Putamen (tissue), 1 donor: ENCODE measurements at regions not wholly inside any gene's neighbourhood (a gene's known extent, or its start where the extent isn't known, plus 50 kb on each side); places are given as distances from the start of the nearest gene placed in this dataset.
"Not testable (repeated sequence)": the region's sequence is repeated elsewhere in the genome, so short reads cannot be mapped to it uniquely, and the experiment has no call there.

Source experiments
- DNase-seq: peaks from one replicate; pipeline ENCODE4 v3.0.0-alpha.2; 2016; ENCODE audit warnings: low spot score

DNA sequence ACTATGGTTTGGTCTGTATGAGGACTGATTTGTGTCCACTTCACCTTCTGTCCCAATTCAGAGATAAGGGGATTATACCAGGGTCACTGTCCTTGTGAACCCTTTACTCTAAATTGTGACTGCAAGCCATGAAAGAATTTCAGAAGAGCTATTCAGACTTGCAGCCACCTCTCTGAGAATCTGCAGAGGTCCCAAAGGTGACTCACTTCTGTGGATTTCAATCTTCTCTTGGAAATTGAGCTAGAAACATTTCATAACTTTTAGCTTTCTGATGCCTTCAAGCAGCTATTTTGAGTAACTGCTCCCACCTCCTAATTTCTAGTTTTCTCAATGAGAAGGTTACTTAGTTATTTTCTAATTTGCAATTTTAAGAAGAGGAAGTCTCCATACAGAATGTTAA lies 1242.4 kb upstream of the ACVR2A start:
- no peak for DNase-seq

DNA sequence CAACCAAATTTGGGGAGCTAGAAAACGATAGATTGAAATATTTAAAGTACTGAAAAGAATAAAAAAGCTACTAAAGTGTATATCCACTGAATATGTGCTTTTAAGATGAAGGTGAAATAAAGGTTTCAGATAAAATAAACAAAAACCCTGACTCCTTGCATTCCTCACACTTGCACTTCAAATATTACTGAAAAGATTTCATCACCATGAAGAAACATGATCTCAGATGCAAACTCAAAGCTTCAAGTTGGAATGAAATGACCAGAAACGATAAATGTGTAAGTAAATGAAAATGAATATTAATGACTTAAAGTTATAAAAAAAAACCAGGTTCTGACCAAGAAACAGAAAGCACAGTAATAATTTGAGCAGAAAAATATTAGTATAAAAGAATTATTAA lies 1246.0 kb upstream of the ACVR2A start:
- no peak for DNase-seq

DNA sequence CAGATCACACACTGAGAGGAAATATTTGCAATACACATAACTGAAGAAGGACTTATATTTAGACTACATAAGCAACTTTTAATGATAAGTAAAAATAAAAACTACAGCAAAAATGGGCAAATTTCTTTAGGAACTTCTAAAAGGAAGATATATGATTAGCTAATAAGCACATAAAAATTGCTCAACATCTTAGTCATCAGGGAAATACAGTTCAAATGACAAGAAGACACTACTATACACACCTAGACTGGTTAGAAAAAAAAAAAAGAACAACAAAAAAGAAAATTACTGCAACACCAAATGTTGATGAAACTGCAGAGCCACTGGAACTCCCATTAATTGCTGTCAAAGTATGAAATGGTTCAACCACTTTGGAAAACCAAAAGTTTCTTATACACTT lies 1247.5 kb upstream of the ACVR2A start:
- DNase-seq, result no peak

DNA sequence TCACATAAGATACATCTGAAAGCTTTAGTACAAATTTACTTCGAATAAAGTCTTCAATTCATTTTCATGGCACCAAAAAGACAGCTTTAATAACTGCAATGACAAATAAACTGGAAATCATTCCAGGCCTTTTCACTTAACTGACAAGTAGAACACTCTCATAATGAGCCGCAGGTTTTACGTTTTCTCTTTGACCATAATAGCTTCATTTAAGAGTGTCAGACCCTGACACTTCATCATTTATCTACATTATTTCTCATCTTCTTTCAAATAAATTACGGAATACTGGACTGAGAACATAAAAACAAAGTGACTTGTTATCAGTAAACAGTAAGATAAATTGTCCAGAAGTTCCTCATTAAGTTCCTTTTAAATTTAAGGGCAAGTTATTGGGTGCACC lies 1252.9 kb upstream of the ACVR2A start:
- no peak for DNase-seq

DNA sequence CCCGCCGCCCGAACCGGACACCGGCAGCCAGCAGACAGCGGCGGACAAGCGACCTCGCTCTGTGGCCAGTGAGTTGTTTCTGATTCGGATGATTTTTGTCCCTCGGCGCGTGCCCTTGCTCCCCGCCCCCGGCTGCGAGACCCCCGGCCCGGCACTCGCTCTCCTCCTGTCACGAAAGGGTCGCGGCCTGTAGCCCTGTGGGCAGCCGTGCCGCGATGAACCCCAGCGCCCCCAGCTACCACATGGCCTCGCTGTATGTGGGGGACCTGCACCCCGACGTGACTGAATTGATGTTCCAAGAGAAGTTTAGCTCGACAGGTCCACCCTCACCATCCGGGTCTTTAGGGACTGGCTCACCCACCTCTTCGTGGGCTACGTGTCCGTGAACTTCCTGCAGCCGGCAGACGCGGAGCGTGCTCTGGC lies 1257.5 kb upstream of the ACVR2A start:
- no peak for DNase-seq

DNA sequence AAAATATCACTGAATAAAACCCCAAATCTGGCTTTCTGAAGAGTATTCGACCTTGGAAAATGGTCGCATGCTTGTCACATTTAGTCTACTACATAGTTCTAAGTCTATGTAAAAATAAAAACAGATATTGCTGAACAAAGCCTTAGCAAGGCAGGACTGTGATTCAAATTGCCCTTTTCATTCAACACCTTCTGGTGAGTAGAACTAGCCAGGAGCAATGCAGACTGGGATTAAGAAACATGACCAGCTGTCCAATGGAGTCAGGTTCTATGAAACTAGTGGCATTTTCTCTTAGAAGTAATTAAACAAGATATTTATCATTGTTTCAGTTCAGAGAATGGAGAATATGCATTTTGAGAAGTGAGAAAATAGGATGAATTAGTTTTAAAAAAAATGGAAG lies 1260.5 kb upstream of the ACVR2A start:
- no peak for DNase-seq

DNA sequence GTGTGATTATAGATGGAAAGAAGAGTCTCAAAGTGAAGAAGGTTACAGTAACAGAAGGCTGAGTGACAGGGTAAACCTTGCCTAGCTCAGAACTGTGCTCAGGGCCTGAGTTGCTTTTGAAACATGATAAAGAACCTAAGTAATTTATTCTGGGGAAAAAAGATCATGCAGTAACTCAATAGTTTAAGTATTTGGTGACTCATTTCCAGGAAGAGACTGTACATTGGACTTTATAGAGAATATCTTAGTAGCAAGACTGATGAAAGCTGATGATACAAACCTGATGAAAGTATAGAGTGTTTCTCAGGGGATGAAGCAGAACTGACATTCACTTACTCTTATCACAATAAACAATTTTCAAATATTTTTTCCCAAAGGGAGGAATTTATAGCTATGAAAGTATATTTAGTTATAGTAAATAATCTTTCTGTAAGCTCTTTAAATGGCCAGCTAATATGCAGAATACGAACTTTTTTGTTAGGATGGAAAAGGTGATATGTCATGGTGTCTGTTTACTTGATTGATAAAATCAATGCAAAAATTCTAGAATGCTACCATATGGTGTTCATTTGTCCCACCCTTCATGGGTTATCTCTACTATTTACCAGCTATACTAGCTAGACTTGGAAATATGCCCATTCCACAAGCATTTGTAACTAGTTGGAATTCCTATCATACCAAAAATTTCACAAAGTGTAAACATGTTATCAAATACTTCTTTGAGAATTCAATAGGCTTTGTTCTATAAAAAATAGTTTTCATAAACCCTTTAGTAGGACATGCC lies 1265.5 kb upstream of the ACVR2A start:
- DNase-seq, result no peak

DNA sequence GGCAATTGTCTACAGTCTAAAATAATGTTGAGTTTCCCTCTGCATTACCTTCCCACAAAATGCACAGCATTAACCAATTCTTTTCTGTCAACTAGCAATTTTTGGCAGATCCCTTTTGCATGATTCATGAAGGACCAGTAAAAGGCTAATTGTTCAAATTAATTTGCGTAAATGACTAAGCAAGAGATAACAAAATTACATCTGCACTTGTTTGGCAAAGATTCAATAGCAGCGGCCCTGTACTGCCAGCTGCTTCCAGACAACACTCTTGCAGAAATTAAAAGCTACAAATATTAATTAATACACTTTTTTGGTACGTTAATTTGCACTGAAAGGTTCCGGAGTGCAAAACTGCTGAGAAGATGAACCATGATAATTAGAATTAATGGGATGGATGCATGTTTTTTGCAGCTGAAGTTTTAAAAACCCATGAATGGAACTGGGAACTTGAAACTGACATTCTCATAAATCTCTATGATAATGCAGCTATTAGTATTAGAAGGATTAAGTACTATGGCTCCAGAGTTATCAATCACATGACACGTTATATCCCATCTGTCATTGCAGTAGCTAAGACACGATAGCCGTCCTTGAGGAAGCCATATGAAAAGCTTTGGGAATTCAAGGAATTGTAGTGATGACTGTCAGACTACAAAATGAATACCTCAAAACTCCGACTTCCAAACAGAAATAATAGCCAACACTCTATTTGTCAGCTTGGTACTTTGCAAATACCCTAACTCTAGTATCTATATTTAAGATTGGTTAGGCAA lies 1268.3 kb upstream of the ACVR2A start:
- no peak for DNase-seq

DNA sequence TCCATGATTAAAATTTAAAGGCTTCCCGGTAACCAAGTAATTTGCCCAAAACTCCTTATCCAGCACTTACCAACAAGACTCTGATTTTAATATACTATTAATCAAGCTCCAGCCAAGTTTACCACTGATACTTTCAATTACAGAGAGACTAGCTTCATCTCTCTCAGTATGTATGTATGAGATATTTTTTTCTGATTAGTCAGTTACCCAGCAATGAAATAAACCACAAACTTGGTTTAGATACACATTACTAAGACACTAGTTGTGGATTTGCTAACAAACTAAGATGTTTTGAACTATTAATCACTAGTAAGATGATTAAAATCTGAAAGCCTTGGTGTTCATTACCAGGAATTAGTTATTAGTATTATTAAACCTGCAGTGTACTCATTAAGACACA lies 1272.2 kb upstream of the ACVR2A start:
- DNase-seq, result no peak

DNA sequence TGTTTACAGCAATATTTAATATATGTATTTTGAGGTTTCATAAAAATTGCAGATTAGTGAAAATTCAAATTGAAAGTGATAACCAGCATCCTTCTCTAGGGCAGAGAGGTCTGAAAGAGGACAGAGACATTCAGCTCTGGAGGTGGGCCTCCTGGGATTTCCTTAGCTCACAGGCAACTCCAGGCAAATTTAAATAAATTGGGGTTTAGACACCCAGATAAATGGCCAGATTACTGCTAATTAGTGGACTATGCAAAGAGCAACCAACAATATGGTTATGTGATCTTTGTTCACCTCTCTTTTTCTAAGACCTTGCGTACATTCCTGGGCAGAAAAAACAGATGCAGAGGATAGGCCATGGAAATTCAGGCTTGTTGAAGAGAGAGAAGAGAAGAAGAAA lies 1282.8 kb upstream of the ACVR2A start:
- no peak for DNase-seq

DNA sequence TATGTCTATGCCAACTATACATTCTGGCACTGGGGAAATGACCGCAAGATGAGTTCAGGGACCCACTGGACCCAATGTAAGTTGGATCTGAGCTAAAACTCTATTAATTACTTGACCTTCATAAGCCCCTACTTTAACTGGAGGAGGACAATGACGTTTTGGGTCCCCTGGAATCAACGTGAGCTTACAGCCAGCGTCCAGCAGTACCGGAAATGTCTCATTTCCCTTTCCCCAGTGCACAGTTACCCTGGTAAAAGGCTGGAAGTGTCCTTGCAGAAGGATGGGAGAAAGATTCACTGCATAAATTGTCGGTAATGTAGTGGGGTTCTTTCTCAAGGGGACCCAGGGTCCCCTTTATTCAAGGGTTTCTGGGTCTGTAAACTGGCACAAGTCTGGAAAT lies 1297.6 kb upstream of the ACVR2A start:
- DNase-seq, result no peak

DNA sequence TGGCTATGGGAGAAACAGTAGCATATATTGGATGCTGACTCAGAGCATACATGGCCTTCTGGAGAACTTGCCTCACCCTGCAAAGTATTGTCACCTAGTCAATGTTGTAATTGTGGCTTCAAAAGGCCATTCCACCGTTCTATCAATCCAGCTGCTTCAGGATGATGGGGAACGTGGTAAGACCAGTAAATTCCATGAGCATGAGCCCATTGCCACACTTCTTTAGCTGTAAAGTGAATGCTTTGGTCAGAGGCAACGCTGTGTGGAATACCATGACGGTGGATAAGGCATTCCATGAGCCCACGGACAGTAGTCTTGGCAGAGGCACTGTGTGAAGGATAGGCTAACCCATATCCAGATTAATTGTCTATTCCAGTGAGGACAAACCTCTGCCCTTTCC lies 1300.1 kb upstream of the ACVR2A start:
- DNase-seq, result no peak

DNA sequence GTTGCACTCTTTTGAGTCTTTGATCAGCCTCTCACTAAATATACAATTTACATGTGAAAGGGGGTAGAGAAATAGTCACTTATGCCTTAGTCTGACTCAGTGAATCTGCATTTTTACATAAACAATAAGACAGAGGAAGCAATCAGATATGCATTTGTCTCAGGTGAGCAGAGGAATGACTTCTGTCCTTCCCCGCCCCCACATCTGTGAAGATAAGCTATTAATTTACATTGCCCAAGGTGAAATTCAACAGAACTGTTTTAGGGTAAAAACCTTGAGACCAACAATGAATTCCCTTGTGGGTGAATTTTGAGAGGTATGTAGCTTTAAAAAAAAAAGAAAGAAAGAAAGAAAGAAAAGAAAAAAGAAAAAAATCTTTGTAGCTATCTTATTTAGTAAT lies 1302.9 kb upstream of the ACVR2A start:
- DNase-seq, result no peak

DNA sequence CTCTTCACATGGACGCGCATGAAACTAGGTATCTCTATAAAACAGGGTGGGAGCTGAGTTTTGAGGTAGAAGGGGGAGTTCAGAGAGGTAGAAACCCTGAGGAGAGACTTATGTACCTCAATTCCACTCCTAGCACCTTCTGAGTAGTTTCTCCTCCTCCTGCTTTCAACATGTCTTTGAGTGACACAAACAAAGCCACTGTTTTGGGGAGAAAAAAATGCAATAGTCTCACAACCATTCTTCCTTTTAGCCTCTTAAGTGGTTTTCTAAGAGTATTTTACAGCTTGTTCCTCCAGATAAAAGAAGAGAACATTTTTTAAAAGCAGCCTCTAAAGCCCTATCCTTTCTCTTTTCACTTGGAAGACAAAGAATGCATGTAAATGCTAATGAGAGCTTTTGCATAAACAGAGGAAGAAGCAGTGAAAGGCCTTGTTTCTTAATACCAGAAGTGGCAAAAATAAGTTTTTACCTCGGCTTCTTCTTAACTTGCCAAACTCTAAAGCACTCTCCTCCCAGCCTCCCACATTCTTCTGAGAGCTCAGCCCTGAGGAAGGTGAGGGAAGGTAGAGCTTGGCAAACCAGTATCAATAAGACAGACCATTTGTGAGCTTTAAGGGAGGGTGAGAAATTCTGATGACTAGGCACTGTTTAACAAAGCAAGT lies 1304.4 kb upstream of the ACVR2A start:
- DNase-seq, result no peak

DNA sequence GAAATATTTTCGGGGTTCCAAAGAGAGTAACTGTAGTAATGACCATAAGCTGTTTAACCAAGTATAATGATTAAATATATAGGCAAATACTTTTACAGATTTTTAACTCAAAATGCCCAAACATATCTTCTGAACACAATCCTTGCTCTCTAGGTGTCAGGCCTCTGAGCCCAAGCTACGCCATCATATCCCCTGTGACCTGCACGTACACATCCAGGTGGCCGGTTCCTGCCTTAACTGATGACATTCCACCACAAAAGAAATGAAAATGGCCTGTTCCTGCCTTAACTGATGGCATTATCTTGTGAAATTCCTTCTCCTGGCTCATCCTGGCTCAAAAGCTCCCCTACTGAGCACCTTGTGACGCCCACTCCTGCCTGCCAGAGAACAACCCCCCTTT lies 1305.1 kb upstream of the ACVR2A start:
- not testable (repeated sequence) for DNase-seq

DNA sequence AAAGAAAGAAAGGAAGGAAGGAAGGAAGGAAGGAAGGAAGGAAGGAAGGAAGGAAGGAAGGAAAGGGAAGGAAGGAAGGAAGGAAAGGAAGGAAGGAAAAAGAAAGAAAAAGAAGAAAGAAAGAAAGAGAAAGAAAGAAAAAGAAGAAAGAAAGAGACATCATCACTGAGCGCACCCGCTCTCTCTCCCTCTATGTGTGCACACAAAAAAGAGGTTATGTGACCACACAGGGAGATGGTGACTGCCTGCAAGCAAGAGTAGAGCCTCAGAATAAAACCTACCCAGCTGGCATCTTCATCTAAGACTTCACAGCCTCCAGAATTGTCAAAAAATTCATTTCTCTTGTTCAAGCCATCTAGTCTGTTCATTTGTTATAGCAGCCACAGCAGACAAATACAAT lies 1307.4 kb upstream of the ACVR2A start:
- no peak for DNase-seq

DNA sequence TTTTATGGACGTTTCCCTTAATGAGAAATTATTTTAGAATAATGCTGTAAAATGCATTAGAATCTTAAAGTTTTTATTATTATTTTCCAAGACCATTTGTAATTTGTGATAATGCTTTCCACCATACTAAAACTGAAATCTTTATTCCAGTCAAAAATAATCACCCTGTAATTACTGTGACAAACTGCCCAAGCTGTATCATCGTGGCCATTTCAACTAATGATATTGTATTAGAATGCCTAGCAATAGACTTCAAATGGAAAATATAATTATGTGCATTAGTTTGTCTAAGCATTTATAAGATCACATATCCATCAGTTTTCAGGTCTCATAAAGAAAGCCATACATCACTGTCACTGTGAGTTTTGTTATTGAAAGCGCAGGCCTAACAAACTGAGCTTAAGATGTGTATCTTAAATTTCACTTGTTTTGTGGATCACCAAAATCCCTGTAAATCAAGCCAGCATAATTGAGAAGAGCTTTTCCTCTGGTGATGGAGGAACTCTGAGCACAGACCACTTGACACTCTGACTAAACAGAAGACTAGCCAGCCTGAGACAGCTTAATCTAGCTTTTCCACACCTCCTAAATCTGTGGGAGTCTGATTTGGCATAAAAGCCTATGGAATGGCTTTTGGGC lies 1312.2 kb upstream of the ACVR2A start:
- DNase-seq, result no peak

DNA sequence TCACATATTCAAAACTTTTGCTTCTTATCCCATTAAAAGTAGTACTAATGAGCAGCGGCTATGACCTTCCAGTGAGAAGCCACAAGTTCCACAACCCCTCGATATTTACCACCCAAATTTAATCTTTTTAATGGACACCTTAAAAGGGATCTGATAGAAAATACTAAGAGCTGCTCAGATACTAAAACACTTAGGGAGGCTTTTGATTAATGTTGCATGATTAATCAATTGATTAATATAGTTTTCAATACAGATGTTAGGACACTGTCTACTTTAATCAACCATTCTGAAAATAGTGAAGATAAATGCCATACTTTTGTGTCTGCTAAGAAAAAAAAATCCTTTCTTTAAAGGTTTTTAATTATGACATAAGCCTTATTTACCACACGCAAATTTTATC lies 1312.8 kb upstream of the ACVR2A start:
- DNase-seq, result no peak

DNA sequence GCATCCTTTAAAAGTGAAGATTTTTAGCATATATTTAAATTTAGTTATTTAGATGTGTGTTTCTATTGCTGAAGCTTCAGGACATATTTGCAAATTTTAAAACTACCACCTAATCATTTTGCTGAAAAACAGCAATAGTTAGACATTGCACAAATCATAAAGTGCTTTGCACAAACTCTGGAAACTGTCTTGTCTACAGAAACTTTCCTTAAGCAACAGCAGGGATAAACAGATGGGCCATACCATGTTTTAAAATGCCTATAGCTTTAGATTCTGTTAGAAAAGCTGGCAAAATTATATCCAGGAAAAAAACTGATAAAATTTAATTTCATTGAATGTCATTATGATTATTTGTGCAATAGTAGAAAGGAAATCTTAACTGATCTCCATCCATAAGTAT lies 1313.9 kb upstream of the ACVR2A start:
- no peak for DNase-seq

DNA sequence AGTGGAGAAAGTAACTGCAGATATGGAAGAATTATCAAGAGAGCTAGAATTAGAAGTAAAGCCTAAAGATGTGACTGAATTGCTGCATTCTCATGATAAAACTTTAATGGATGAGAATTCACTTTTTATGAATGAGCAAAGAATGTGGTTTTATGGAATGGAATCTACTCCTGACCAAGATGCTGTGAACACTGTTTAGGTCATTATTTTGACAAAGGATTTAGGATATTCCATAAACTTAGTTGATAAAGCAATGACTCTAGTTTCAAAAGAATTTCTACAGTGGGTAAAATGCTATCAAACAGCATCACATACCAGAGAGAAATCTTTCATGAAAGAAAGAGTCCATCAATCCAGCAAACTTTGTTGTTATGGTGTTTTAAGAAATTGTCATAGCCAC lies 1317.7 kb upstream of the ACVR2A start:
- DNase-seq, result no peak

DNA sequence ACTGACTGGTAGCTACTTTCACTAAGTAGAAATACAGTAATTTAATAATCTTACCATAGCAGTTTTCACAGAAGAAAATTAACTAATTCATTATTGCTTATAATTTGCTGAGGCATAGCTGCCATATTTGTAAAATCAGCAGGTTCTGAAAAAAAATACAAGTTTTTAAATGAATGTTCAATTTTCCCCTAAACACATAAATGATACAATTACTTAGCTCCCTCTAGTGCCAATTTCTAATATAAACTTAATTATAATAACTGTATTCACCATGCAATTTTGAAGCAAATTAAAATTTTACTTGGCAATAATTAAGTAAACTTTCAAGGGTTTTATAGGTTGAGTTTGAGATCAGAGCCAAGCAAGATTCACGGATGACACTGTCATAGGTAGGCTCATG lies 1321.6 kb upstream of the ACVR2A start:
- DNase-seq, result no peak

DNA sequence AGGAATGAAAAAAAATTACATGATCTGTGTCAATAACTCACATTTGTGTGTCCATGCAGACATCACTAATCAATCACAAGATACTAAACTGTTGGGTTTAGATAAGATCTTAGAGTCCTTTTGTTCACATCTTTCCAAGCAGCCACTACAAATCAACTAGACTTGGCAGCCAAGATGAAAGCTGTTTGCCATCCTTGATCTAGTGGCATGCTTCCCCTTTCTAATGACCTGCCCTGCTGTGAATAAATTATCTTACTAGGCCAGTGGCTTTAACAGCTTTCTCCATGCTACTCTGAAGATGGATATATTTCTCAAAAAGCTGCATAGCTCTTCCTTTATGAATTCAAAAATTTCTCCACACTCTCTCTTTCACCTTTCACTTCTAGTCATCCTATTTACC lies 1338.0 kb upstream of the ACVR2A start:
- DNase-seq, result no peak

DNA sequence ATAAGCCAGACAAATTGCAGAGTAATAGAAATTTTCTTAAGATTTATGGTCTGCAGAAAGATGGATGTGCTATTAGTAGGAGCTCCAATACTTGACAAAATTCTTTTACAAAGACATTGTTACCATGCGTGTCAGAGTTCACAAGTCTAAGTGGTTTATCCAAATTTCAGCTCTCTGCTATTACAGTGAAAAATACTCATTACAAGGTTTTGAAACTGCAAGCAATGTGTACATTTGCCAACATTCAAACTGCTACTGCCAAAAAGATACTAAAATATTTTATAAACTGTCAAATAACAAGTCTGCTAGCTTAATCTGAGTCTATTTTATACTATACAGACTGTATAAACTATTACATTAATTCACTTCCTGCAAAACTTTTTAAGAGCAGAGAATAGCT lies 1341.5 kb upstream of the ACVR2A start:
- no peak for DNase-seq
